Stimulated activated CD8-positive, alpha-beta memory T cell treated with anti-CD3 and anti-CD28 coated beads, Interleukin-15, amount 100 ng/mL, for 24 hours (primary cell): ENCODE measurements at regions not wholly inside any gene's neighbourhood (a gene's known extent, or its start where the extent isn't known, plus 50 kb on each side); places are given as distances from the start of the nearest gene placed in this dataset.
"Not testable (repeated sequence)": the region's sequence is repeated elsewhere in the genome, so short reads cannot be mapped to it uniquely, and the experiment has no call there.

Experiments used
- DNase-seq: peaks from one replicate; pipeline ENCODE4 v3.0.0-alpha.2; 2020; ENCODE audit warnings: low read depth

DNA sequence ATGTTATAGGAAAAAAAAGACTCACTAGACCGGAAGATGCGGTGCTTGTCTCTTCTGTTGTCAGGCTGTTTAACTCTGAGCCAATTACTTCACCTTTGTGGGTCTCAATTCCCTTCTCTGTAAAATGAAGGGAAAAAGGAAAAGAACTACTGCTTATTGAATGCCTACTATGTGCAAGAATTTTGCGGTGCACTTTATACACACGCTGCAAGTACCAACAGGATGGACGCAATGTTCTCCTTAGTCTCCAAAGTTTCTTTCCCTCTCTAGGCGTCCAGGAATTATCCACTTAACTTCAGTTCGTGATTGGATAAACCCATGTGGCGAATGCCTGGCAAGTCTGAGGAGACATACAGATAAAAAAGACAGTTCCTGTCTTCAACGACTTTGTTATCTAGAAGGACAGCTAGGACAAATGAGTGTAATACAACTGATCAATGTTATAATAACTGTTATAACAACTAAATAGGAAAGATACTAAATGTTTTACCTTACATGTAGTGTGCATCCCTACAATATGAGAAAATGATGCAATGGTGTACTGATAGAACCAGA lies 69.0 kb upstream of the JARID2 start:
- DNase-seq = no peak

DNA sequence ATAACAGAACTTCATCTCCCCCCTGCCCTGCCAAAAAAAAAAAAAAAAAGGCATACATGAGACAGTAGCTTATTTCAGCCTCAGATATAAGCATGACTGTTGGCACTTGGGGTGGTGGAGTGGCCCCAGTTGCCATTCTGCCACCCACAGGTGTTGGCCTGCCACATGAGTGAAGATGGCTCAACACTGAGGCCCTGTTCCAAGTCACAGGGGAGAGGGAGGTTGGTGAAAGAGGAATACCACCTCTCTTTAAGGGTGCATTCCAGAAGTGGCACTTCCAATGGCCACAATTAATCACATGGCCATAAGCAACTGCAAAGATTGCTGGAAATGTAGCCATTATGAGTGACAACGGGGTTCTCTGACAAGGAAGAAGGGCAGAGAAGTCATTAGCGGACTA lies 61.9 kb upstream of the JARID2 start:
- DNase-seq = no peak

DNA sequence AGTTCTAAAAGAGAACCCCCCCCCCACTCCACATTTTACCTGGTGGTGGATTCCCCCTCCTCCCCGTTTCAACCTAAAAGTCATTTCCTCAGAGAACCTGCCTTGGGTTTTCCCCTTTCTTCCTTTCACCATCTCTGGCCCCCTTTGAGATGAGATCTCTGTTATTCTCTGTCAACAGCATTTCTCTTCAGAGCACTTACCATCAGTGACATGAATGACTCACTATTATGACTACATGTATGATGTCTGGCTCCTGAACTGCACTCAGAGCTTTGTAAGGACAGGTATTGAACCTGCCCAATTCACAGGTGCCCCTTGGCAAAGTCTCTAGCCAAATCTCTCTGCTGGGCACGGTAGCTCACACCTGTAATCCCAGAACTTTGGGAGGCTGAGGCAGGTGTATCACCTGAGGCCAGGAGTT lies 61.4 kb upstream of the JARID2 start:
- no peak for DNase-seq

DNA sequence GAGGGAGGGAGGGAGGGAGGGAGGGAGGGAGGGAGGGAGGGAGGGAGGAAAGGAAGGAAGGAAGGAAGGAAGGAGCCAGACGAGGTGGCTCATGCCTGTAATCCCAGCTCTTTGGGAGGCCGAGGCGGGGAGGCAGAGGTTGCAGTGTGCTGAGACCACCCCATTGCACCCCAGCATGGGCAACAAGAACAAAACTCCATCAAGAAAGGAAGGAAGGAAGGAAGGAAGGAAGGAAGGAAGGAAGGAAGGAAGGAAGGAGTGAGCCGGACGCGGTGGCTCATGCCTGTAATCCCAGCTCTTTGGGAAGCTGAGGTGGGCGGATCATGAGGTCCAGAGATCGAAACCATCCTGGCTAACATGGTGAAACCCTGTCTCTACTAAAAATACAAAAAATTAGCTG lies 60.8 kb upstream of the JARID2 start:
- DNase-seq = not testable (repeated sequence)

DNA sequence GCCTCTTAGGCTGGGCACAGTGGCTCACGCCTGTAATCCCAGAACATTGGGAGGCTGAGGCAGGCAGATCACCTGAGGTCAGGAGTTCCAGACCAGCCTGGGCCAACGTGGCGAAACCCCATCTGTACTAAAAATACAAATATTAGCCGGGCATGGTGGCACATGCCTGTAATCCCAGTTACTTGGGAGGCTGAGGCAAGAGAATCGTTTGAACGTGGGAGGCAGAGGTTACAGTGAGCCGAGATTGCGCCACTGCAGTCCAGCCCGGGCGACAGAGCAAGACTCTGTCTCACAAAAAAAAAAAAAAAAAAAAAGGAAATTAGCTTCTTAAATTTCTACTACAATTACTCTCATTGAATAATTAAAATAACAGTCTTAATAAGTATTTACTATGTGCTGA lies 52.4 kb upstream of the JARID2 start:
- not testable (repeated sequence) for DNase-seq

DNA sequence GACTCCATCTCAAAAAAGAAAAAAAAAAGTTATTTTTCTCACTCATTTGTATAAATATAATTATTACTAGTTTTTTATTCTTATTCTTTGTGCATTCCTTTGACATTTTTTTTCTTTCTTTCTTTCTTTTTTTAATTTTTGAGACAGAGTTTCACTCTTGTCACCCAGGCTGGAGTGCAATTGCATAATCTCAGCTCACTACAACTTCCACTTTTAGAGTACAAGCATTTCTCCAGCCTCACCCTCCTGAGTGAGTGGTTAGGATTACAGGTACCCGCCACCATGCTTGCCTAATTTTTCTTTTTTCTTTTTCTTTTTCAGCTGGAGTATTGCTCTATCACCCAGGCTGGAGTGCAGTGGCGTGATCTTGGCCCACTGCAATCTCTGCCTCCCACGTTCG lies 51.4 kb upstream of the JARID2 start:
- DNase-seq = no peak
